DMS53 treated with DMSO at 0.1 percent for 48 hours (cell line): ENCODE measurements at regions not wholly inside any gene's neighbourhood (a gene's known extent, or its start where the extent isn't known, plus 50 kb on each side); places are given as distances from the start of the nearest gene placed in this dataset.

ENCODE experiments used
- DNase-seq: peaks from one replicate; lab custom pipeline; 2025; ENCODE audit not compliant: unreplicated experiment; lab: John Stamatoyannopoulos, UW

GRCh38 chr2:129884221-129884786 lies 95.2 kb upstream of the RAB6C start:
- DNase-seq = no peak

GRCh38 chr2:129885735-129886134 lies 93.7 kb upstream of the RAB6C start:
- DNase-seq = no peak

- DNase-seq = no peak
These were observed 91.7 kb upstream of the RAB6C start for GRCh38 chr2:129887688-129888266.

- DNase-seq = no peak
These were observed 91.0 kb upstream of the RAB6C start for GRCh38 chr2:129888461-129888860.

GRCh38 chr2:129888896-129889295 lies 90.6 kb upstream of the RAB6C start:
- no peak for DNase-seq

- no peak for DNase-seq
These were observed 87.8 kb upstream of the RAB6C start for GRCh38 chr2:129891341-129892320.

GRCh38 chr2:129892360-129892759 lies 87.1 kb upstream of the RAB6C start:
- no peak for DNase-seq

- no peak for DNase-seq
These were observed 86.7 kb upstream of the RAB6C start for GRCh38 chr2:129892773-129893172.

GRCh38 chr2:129893244-129893643 lies 86.2 kb upstream of the RAB6C start:
- no peak for DNase-seq

- DNase-seq = no peak
These were observed 84.8 kb upstream of the RAB6C start for GRCh38 chr2:129894616-129895015.

- no peak for DNase-seq
These were observed 84.4 kb upstream of the RAB6C start for GRCh38 chr2:129895061-129895460.

- DNase-seq = no peak
These were observed 83.9 kb upstream of the RAB6C start for GRCh38 chr2:129895526-129896082.

- DNase-seq = no peak
These were observed 83.0 kb upstream of the RAB6C start for GRCh38 chr2:129896226-129897100.

GRCh38 chr2:129901754-129902415 lies 77.6 kb upstream of the RAB6C start:
- DNase-seq = no peak

- DNase-seq = no peak
These were observed 76.5 kb upstream of the RAB6C start for GRCh38 chr2:129902731-129903585.

- DNase-seq = no peak
These were observed 75.7 kb upstream of the RAB6C start for GRCh38 chr2:129903586-129904425.

GRCh38 chr2:129904532-129905446 lies 74.7 kb upstream of the RAB6C start:
- DNase-seq = no peak
